ENCODE measurements at regions not wholly inside any gene's neighbourhood (a gene's known extent, or its start where the extent isn't known, plus 50 kb on each side); places are given as distances from the start of the nearest gene placed in this dataset.

DNA sequence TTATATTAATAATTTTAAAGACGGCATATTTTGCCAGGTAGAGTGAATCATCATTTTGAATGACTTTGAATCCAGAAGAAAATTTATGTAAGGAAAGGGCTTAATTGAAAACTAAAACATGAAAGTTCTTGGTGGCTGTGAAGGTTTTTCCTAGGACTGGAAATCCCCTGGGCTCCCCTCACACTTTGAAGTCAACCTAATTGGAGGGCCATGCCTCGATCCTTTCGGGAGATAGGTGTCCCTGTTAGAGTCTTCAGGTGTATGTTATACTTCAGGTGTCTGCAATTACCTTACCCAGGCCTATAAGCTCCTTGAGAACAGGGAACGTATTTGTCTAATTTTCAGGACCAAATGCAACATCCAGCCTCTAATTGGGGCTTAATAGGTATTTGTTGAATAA lies 73.0 kb downstream of the ARL4C start:
- TF ChIP-seq, protein P1, sequence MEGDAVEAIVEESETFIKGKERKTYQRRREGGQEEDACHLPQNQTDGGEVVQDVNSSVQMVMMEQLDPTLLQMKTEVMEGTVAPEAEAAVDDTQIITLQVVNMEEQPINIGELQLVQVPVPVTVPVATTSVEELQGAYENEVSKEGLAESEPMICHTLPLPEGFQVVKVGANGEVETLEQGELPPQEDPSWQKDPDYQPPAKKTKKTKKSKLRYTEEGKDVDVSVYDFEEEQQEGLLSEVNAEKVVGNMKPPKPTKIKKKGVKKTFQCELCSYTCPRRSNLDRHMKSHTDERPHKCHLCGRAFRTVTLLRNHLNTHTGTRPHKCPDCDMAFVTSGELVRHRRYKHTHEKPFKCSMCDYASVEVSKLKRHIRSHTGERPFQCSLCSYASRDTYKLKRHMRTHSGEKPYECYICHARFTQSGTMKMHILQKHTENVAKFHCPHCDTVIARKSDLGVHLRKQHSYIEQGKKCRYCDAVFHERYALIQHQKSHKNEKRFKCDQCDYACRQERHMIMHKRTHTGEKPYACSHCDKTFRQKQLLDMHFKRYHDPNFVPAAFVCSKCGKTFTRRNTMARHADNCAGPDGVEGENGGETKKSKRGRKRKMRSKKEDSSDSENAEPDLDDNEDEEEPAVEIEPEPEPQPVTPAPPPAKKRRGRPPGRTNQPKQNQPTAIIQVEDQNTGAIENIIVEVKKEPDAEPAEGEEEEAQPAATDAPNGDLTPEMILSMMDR (conservative IDR thresholded peaks at IDR 0.05; ENCODE audit: low read length), result no peak
- TF ChIP-seq EZH2phosphoT487 (IDR thresholded peaks at IDR 0.05; ENCODE audit: borderline replicate concordance), result no peak

Measured in Loucy (cell line).